Neutrophil (primary cell): ENCODE measurements at regions not wholly inside any gene's neighbourhood (a gene's known extent, or its start where the extent isn't known, plus 50 kb on each side); places are given as distances from the start of the nearest gene placed in this dataset.
"Not testable (repeated sequence)": the region's sequence is repeated elsewhere in the genome, so short reads cannot be mapped to it uniquely, and the experiment has no call there.

Experiments used
- H3K27ac ChIP-seq: fragments of 200-600 bp; sonication (generic); 2 replicates; pipeline ENCODE4 v1.5.1; 2016; ENCODE audit warnings: mild to moderate bottlenecking, moderate library complexity
- H3K27me3 ChIP-seq: fragments of 200-600 bp; sonication (generic); 2 replicates; pipeline ENCODE4 v1.6.0; 2016; ENCODE audit warnings: mild to moderate bottlenecking
- H3K36me3 ChIP-seq: fragments of 200-600 bp; sonication (generic); 2 replicates; pipeline ENCODE4 v1.5.1; 2017
- H3K4me1 ChIP-seq, 2 experiments: fragments of 200-600 bp in 1 of 2; sonication (generic) in 1 of 2; 1 replicate in 1 of 2; 2 replicates in 1 of 2; pipeline versions ENCODE4 v1.5.1 to v1.6.1; 2013 to 2016; ENCODE audit warnings: low read depth in 1 of 2, low read length in 1 of 2, mild to moderate bottlenecking in 1 of 2, moderate library complexity in 1 of 2; ENCODE audit not compliant: control insufficient read depth in 1 of 2, insufficient read depth in 1 of 2
- H3K4me3 ChIP-seq, 2 experiments: fragments of 200-600 bp in 1 of 2; sonication (generic) in 1 of 2; 1 replicate in 1 of 2; 2 replicates in 1 of 2; pipeline ENCODE4 v1.5.1; 2013 to 2016; ENCODE audit warnings: low read depth in 1 of 2, low read length in 1 of 2, mild to moderate bottlenecking in 1 of 2, moderate library complexity in 1 of 2
- H3K9me3 ChIP-seq: fragments of 200-600 bp; sonication (generic); 2 replicates; pipeline ENCODE4 v1.5.1; 2016
- CTCF ChIP-seq: fragments of 200-600 bp; sonication (generic); IDR thresholded peaks from 2 replicates; pipeline ENCODE4 v1.5.1; 2016; ENCODE audit warnings: antibody characterized with exemption

- Histone ChIP-seq H3K9me3 (no peaks in the 10 kb centered on the region), H3K4me3 (no peak overlapping the region), H3K36me3 (no peaks in the 10 kb centered on the region), H3K27ac (no peak overlapping the region), H3K27me3 (peaks cover 94% of the 10 kb centered on the region), H3K4me1 (no peaks in the 10 kb centered on the region)
- no peak for TF ChIP-seq CTCF
These were observed 121.0 kb upstream of the ZNF184 start for GRCh38 chr6:27593861-27594260.

- Histone ChIP-seq H3K4me3 (no peak overlapping the region), H3K36me3 (no peaks in the 10 kb centered on the region), H3K27ac (no peak overlapping the region), H3K27me3 (peaks cover 96% of the 10 kb centered on the region), H3K9me3 (no peaks in the 10 kb centered on the region), H3K4me1 (no peaks in the 10 kb centered on the region)
- TF ChIP-seq CTCF = no peak
These were observed 120.4 kb upstream of the ZNF184 start for GRCh38 chr6:27593200-27593818.

GRCh38 chr6:27592481-27593199, 119.7 kb upstream of the ZNF184 start:
- no peaks in the 10 kb centered on the region for H3K9me3 ChIP-seq
- no peak overlapping the region for H3K4me3 ChIP-seq
- H3K27me3 ChIP-seq = peaks cover 96% of the 10 kb centered on the region
- no peak for TF ChIP-seq CTCF
- no peaks in the 10 kb centered on the region for H3K36me3 ChIP-seq
- H3K4me1 ChIP-seq = no peaks in the 10 kb centered on the region
- H3K27ac ChIP-seq = no peak overlapping the region

GRCh38 chr6:27591699-27592480, 119.0 kb upstream of the ZNF184 start:
- Histone ChIP-seq H3K9me3 (no peaks in the 10 kb centered on the region), H3K4me1 (no peaks in the 10 kb centered on the region), H3K27me3 (peaks cover 97% of the 10 kb centered on the region), H3K27ac (no peak overlapping the region), H3K36me3 (no peaks in the 10 kb centered on the region), H3K4me3 (no peak overlapping the region)
- no peak for TF ChIP-seq CTCF

- H3K4me1 ChIP-seq, H3K36me3 ChIP-seq, H3K4me3 ChIP-seq, H3K9me3 ChIP-seq, H3K27ac ChIP-seq: not testable (repeated sequence)
- H3K27me3 ChIP-seq = peaks cover 97% of the 10 kb centered on the region
These were observed 112.4 kb upstream of the ZNF184 start for GRCh38 chr6:27585316-27585715.

GRCh38 chr6:27584326-27584725, 111.4 kb upstream of the ZNF184 start:
- Histone ChIP-seq H3K4me3 (no peak overlapping the region), H3K27me3 (peaks cover 99% of the 10 kb centered on the region), H3K36me3 (no peaks in the 10 kb centered on the region), H3K27ac (no peak overlapping the region), H3K9me3 (no peaks in the 10 kb centered on the region), H3K4me1 (no peaks in the 10 kb centered on the region)
- no peak for TF ChIP-seq CTCF
